RWPE2 (cell line): ENCODE measurements at regions not wholly inside any gene's neighbourhood (a gene's known extent, or its start where the extent isn't known, plus 50 kb on each side); places are given as distances from the start of the nearest gene placed in this dataset.
A peak's percentile ranks its signal among the peaks of the same experiment; 100 is the strongest.

Source experiments
- ATAC-seq: fragments of 200-7000 bp; cut with Tn5 transposase; 3 replicates; pipeline ENCODE4 v1.9.1; 2021; ENCODE audit warnings: low read depth
- DNase-seq: peaks from one replicate; pipeline ENCODE4 v3.0.0-alpha.2; 2020; ENCODE audit warnings: low spot score
- H3K27ac ChIP-seq: fragments of 450-650 bp; 2 replicates; pipeline ENCODE4 v1.5.1; 2017; ENCODE audit warnings: mild to moderate bottlenecking; ENCODE audit not compliant: poor library complexity, severe bottlenecking
- H3K27me3 ChIP-seq: fragments of 250-450 bp; sonication (Bioruptor Pico); 2 replicates; pipeline ENCODE4 v1.5.1; 2021; ENCODE audit warnings: mild to moderate bottlenecking, moderate library complexity; ENCODE audit not compliant: insufficient read depth, poor library complexity, severe bottlenecking
- H3K36me3 ChIP-seq: fragments of 250-450 bp; sonication (Bioruptor Pico); 2 replicates; pipeline ENCODE4 v1.5.1; 2020; ENCODE audit warnings: low read depth, mild to moderate bottlenecking, moderate library complexity
- H3K4me1 ChIP-seq: fragments of 250-450 bp; sonication (Bioruptor Pico); 2 replicates; pipeline ENCODE4 v1.5.1; 2021; ENCODE audit warnings: mild to moderate bottlenecking, moderate library complexity; ENCODE audit not compliant: insufficient read depth, poor library complexity, severe bottlenecking
- H3K4me3 ChIP-seq: fragments of 250-450 bp; sonication (Bioruptor Pico); 2 replicates; pipeline ENCODE4 v1.5.1; 2021; ENCODE audit warnings: mild to moderate bottlenecking, moderate library complexity; ENCODE audit not compliant: severe bottlenecking
- H3K9me3 ChIP-seq: fragments of 250-450 bp; sonication (Bioruptor Pico); 2 replicates; pipeline ENCODE4 v1.5.1; 2021; ENCODE audit warnings: mild to moderate bottlenecking, moderate library complexity; ENCODE audit not compliant: severe bottlenecking
- TF ChIP-seq, protein P1 (sequence below): fragments of 450-650 bp; IDR thresholded peaks from one replicate; pipeline ENCODE4 v1.5.1; 2017; ENCODE audit warnings: mild to moderate bottlenecking, moderate library complexity; ENCODE audit not compliant: poor library complexity, severe bottlenecking

DNA sequence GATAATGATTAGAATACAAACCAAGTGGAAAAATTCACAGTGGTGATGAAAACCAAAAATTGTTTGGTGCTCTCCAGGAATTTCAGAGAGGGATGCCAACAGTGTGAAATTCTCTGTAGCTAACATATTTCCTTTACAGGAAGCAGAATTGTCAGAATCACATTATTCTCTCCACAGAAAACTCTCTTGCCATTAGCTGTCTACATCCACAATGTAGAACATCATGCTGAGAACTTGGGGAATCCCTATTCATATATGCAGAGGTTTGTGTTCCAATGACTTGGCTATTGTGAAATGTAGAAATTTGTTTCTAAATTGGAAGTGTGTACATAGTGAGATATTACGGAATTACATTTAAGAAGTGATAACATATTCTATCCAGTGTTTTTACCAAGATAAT, 142.0 kb downstream of the PCDH7 start:
- H3K4me3 ChIP-seq: no peak overlapping the region
- H3K36me3 ChIP-seq: no peaks in the 10 kb centered on the region
- H3K9me3 ChIP-seq: no peaks in the 10 kb centered on the region
- TF ChIP-seq, protein P1, sequence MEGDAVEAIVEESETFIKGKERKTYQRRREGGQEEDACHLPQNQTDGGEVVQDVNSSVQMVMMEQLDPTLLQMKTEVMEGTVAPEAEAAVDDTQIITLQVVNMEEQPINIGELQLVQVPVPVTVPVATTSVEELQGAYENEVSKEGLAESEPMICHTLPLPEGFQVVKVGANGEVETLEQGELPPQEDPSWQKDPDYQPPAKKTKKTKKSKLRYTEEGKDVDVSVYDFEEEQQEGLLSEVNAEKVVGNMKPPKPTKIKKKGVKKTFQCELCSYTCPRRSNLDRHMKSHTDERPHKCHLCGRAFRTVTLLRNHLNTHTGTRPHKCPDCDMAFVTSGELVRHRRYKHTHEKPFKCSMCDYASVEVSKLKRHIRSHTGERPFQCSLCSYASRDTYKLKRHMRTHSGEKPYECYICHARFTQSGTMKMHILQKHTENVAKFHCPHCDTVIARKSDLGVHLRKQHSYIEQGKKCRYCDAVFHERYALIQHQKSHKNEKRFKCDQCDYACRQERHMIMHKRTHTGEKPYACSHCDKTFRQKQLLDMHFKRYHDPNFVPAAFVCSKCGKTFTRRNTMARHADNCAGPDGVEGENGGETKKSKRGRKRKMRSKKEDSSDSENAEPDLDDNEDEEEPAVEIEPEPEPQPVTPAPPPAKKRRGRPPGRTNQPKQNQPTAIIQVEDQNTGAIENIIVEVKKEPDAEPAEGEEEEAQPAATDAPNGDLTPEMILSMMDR: no peak
- no peak for ATAC-seq
- H3K27me3 ChIP-seq: no peaks in the 10 kb centered on the region
- peaks cover 15% of the 10 kb centered on the region for H3K4me1 ChIP-seq
- no peak overlapping the region for H3K27ac ChIP-seq
- DNase-seq: no peak

DNA sequence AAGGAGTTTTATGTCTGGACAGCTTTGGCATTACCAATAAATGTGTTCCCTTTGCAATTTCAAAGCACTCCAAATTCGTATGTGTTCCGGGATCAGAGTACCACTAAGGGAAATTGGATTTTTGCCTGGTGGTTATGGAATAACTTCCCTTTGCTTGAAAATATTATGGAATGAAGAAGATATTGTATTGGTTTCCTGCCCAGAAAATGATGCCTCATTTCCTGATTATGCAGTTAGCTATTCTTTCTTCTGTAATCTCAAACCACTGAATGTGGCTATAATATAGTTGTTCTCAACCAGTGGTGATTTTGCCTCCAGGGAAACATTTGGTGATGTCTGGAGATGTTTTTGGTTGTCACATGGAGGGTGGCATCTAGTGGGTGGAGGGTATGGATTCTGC, 142.9 kb downstream of the PCDH7 start:
- ATAC-seq: peak; percentile 29; the same call in 1 of the 3 replicates
- Histone ChIP-seq H3K27ac (peak overlapping the region; percentile 32), H3K4me1 (peaks cover 23% of the 10 kb centered on the region)

DNA sequence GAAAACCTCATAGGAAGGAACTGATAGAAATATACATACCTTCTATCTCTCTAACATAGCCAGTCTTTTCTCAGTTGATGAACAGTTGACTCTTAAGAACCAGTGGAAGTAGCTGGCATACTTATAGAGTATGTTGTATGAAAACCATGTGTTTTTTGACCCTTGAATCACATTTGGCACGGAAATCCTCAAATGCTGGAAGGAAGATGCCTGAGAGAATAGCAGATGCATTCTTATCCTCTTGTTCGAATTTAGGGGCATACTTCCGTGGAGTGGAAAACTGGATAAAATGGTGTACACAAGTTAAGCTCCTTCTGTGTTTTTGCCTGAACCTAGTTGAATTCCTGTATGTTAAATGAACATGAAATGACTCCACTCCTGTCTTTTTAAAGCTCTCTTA, 145.5 kb downstream of the PCDH7 start:
- no peaks in the 10 kb centered on the region for H3K36me3 ChIP-seq
- H3K27ac ChIP-seq: no peak overlapping the region
- TF ChIP-seq, protein P1: no peak
- DNase-seq (no peak), ATAC-seq (no peak)
- H3K4me1 ChIP-seq: peaks cover 23% of the 10 kb centered on the region
- no peak overlapping the region for H3K4me3 ChIP-seq
- H3K9me3 ChIP-seq: no peaks in the 10 kb centered on the region
- H3K27me3 ChIP-seq: no peaks in the 10 kb centered on the region

More for the DNA sequence above, 142.9 kb downstream of the PCDH7 start:
- TF ChIP-seq, protein P1: no peak
- no peak overlapping the region for H3K4me3 ChIP-seq
- no peak for DNase-seq
- no peaks in the 10 kb centered on the region for H3K27me3 ChIP-seq
- no peaks in the 10 kb centered on the region for H3K36me3 ChIP-seq
- no peaks in the 10 kb centered on the region for H3K9me3 ChIP-seq

DNA sequence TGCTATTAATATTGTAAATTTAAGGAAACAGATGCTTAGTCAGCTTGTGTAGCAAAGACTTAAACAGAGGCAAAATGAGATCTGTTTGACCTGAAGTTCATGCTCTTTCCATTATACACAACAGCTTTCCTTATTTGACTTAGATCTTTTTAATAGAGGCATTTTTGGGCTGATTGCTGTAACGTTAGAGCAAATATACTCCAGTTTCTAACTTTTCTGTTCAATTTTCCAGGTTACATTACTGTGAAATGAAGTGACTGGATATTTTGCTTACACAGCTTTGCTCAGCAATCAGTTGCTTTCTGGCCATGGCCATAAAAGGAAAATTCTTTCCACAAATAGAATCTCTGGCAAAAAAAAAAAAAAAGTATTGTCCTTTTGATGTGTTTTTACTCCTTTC, 146.2 kb downstream of the PCDH7 start:
- ATAC-seq (no peak), DNase-seq (no peak)
- TF ChIP-seq, protein P1: no peak
- Histone ChIP-seq H3K4me1 (peaks cover 23% of the 10 kb centered on the region), H3K27me3 (no peaks in the 10 kb centered on the region), H3K36me3 (no peaks in the 10 kb centered on the region), H3K27ac (peak overlapping the region; percentile 69), H3K9me3 (no peaks in the 10 kb centered on the region), H3K4me3 (no peak overlapping the region)

DNA sequence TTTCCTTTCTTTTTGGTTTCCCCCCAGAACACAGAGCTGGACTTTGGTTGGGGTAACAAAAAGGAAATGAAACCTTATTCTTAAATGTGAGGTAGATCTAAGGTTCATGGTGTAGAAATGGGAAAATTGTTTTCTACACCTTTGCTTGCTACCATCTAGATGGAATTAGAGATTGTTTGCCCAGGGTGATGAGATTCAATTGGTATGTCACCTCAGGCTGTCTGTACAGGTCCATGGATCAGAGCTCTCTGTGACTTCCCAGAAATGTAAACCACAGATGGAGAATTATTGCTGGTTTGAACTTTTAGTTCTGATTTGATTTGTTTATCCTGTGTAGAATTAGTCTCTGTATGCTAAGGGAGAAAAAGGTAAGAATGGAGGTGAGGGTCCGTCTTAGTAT, 146.7 kb downstream of the PCDH7 start:
- H3K4me1 ChIP-seq: peaks cover 23% of the 10 kb centered on the region
- H3K4me3 ChIP-seq: no peak overlapping the region
- H3K27me3 ChIP-seq: no peaks in the 10 kb centered on the region
- H3K9me3 ChIP-seq: no peaks in the 10 kb centered on the region
- DNase-seq (no peak), ATAC-seq (peak; percentile 94)
- H3K36me3 ChIP-seq: no peaks in the 10 kb centered on the region
- peak overlapping the region; percentile 69 for H3K27ac ChIP-seq
- TF ChIP-seq, protein P1: no peak
